Activated T-helper 2 cell treated with anti-CD3 and anti-CD28 coated beads, Interferon-gamma antibody, Interleukin-2, Interleukin-4, amounts not matched to agents 10 μg/mL and 5 μg/mL and 100 μg/mL, durations not matched to agents 14 hours and 24 hours and 36 hours (primary cell): ENCODE measurements at regions not wholly inside any gene's neighbourhood (a gene's known extent, or its start where the extent isn't known, plus 50 kb on each side); places are given as distances from the start of the nearest gene placed in this dataset.

Experiments
- DNase-seq: peaks from one replicate; pipeline ENCODE4 v3.0.0; 2021; ENCODE audit warnings: low spot score
- H3K27ac Mint-ChIP-seq: one replicate; pipeline ENCODE4 v1.8.0; 2021; ENCODE audit warnings: mixed read lengths
- H3K27me3 Mint-ChIP-seq: one replicate; pipeline ENCODE4 v1.8.0; 2021; ENCODE audit warnings: low read depth, mixed read lengths
- H3K36me3 Mint-ChIP-seq: one replicate; pipeline ENCODE4 v1.8.0; 2021; ENCODE audit warnings: low read depth, mixed read lengths
- H3K4me1 Mint-ChIP-seq: one replicate; pipeline ENCODE4 v1.8.0; 2021; ENCODE audit warnings: low read depth, mixed read lengths
- H3K4me3 Mint-ChIP-seq: one replicate; pipeline ENCODE4 v1.8.0; 2021; ENCODE audit warnings: low read depth, mild to moderate bottlenecking, moderate library complexity, mixed read lengths
- H3K9me3 Mint-ChIP-seq: one replicate; pipeline ENCODE4 v1.8.0; 2021; ENCODE audit warnings: mixed read lengths
- intact Hi-C: fragments of 100-400 bp; cut with micrococcal nuclease; formaldehyde crosslinking; loops from one replicate; pipeline ENCODE4 v1.15.1; 2023

GRCh38 chr1:29909962-29910361 is 673.6 kb downstream of the PTPRU start:
- no peak overlapping the region for H3K27ac Mint-ChIP-seq
- no peaks in the 10 kb centered on the region for H3K36me3 Mint-ChIP-seq
- no peak overlapping the region for H3K4me3 Mint-ChIP-seq
- H3K27me3 Mint-ChIP-seq = no peaks in the 10 kb centered on the region
- H3K9me3 Mint-ChIP-seq = no peaks in the 10 kb centered on the region
- no peaks in the 10 kb centered on the region for H3K4me1 Mint-ChIP-seq
- intact Hi-C loops = no loop called here
- no peak for DNase-seq

GRCh38 chr1:29907596-29907995 is 671.3 kb downstream of the PTPRU start:
- Mint-ChIP-seq H3K36me3 (no peaks in the 10 kb centered on the region), H3K27ac (no peak overlapping the region), H3K4me1 (no peaks in the 10 kb centered on the region), H3K4me3 (no peak overlapping the region), H3K9me3 (no peaks in the 10 kb centered on the region), H3K27me3 (peaks cover under 1% of the 10 kb centered on the region)
- intact Hi-C loops = no loop called here
- no peak for DNase-seq

GRCh38 chr1:29906927-29907326 is 670.6 kb downstream of the PTPRU start:
- H3K27me3 Mint-ChIP-seq = peaks cover 2% of the 10 kb centered on the region
- no peak for DNase-seq
- intact Hi-C loops = no loop called here
- no peaks in the 10 kb centered on the region for H3K4me1 Mint-ChIP-seq
- H3K9me3 Mint-ChIP-seq = no peaks in the 10 kb centered on the region
- H3K4me3 Mint-ChIP-seq = no peak overlapping the region
- H3K36me3 Mint-ChIP-seq = no peaks in the 10 kb centered on the region
- H3K27ac Mint-ChIP-seq = no peak overlapping the region

- H3K27ac Mint-ChIP-seq = no peak overlapping the region
- no peak for DNase-seq
- intact Hi-C loops = no loop called here
- H3K36me3 Mint-ChIP-seq = no peaks in the 10 kb centered on the region
- H3K4me1 Mint-ChIP-seq = no peaks in the 10 kb centered on the region
- H3K9me3 Mint-ChIP-seq = no peaks in the 10 kb centered on the region
- no peak overlapping the region for H3K4me3 Mint-ChIP-seq
- peaks cover 2% of the 10 kb centered on the region for H3K27me3 Mint-ChIP-seq
Observed at GRCh38 chr1:29903548-29904166, 667.3 kb downstream of the PTPRU start.

DNA sequence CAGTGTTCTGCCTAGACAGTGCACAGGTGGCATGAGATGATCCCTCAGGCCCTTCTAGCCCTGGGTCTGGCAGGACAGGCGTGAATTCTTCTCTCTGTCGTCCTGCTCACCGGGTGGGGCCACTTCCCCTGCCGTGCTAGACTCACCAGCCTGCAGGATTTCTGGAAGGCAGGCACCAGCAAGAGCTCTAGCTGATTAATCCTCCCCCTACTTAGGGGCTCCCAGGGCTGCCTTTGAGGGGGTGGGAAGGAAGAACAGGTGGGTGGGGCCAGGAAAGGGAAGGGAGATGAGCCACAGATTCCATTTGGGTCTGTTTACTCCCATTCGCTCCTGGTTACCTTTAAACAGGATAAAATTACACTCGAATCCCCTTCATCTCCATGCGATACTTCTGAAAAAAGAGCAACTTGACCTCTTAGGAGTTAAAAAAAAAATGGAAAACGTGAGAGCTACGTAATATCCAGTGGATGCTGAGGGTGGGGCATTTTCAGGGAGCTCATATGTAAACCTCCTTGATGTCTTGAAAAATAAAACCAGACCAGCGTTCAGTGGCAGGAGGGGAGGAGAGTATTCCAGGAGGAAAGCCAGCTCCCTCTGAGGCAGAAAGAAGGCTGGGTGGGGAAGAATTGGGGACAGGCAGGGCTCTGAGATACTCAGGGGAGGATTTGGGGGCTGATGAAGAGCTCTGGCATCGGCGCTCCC is 665.5 kb downstream of the PTPRU start:
- Mint-ChIP-seq H3K36me3 (no peaks in the 10 kb centered on the region), H3K27ac (no peak overlapping the region), H3K4me1 (no peaks in the 10 kb centered on the region), H3K27me3 (peaks cover 2% of the 10 kb centered on the region), H3K4me3 (no peak overlapping the region), H3K9me3 (no peaks in the 10 kb centered on the region)
- DNase-seq = no peak
- intact Hi-C loops = no loop called here

GRCh38 chr1:29900712-29901111 is 664.4 kb downstream of the PTPRU start:
- H3K27me3 Mint-ChIP-seq = peaks cover 2% of the 10 kb centered on the region
- no peaks in the 10 kb centered on the region for H3K4me1 Mint-ChIP-seq
- no peak for DNase-seq
- no peaks in the 10 kb centered on the region for H3K9me3 Mint-ChIP-seq
- H3K27ac Mint-ChIP-seq = no peak overlapping the region
- intact Hi-C loops = no loop called here
- H3K36me3 Mint-ChIP-seq = no peaks in the 10 kb centered on the region
- H3K4me3 Mint-ChIP-seq = no peak overlapping the region

GRCh38 chr1:29900104-29900679 is 663.9 kb downstream of the PTPRU start:
- Mint-ChIP-seq H3K4me3 (no peak overlapping the region), H3K4me1 (no peaks in the 10 kb centered on the region), H3K27me3 (peaks cover 2% of the 10 kb centered on the region), H3K36me3 (no peaks in the 10 kb centered on the region), H3K9me3 (no peaks in the 10 kb centered on the region), H3K27ac (no peak overlapping the region)
- no peak for DNase-seq
- intact Hi-C loops = no loop called here

GRCh38 chr1:29896791-29897714 is 660.7 kb downstream of the PTPRU start:
- no peak for DNase-seq
- no peak overlapping the region for H3K27ac Mint-ChIP-seq
- no peaks in the 10 kb centered on the region for H3K9me3 Mint-ChIP-seq
- no peaks in the 10 kb centered on the region for H3K27me3 Mint-ChIP-seq
- no peaks in the 10 kb centered on the region for H3K36me3 Mint-ChIP-seq
- no peaks in the 10 kb centered on the region for H3K4me1 Mint-ChIP-seq
- no peak overlapping the region for H3K4me3 Mint-ChIP-seq
- intact Hi-C loops = no loop called here

- H3K27me3 Mint-ChIP-seq = no peaks in the 10 kb centered on the region
- intact Hi-C loops = no loop called here
- H3K4me3 Mint-ChIP-seq = no peak overlapping the region
- H3K4me1 Mint-ChIP-seq = no peaks in the 10 kb centered on the region
- no peak overlapping the region for H3K27ac Mint-ChIP-seq
- H3K36me3 Mint-ChIP-seq = no peaks in the 10 kb centered on the region
- DNase-seq = no peak
- H3K9me3 Mint-ChIP-seq = no peaks in the 10 kb centered on the region
Observed at GRCh38 chr1:29896300-29896699, 660.0 kb downstream of the PTPRU start.

DNA sequence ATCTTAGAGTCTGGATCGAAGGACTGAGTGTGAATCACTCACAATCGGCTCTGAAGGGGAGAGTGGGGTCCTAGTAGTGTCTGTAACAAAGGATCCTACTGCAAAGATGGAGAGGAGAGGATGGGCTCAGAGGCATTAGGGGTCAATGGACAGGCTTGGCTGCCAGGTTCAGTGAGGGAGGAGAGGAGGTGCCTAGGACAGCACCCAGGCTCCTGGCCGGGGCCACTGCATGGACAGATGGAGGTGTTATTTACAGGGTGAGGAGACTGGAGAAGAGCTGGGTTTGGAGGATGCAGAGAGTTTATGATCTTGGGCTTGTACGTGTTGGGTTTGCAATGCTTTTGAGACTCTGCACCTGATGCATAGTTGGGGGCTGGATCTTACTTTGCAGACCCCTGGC is 658.9 kb downstream of the PTPRU start:
- Mint-ChIP-seq H3K9me3 (no peaks in the 10 kb centered on the region), H3K27ac (no peak overlapping the region), H3K27me3 (no peaks in the 10 kb centered on the region), H3K36me3 (no peaks in the 10 kb centered on the region), H3K4me3 (no peak overlapping the region), H3K4me1 (no peaks in the 10 kb centered on the region)
- DNase-seq = no peak
- intact Hi-C loops = no loop called here

- H3K4me3 Mint-ChIP-seq = no peak overlapping the region
- H3K27ac Mint-ChIP-seq = no peak overlapping the region
- H3K4me1 Mint-ChIP-seq = no peaks in the 10 kb centered on the region
- H3K36me3 Mint-ChIP-seq = no peaks in the 10 kb centered on the region
- intact Hi-C loops = no loop called here
- no peaks in the 10 kb centered on the region for H3K9me3 Mint-ChIP-seq
- no peaks in the 10 kb centered on the region for H3K27me3 Mint-ChIP-seq
- no peak for DNase-seq
Observed at GRCh38 chr1:29894311-29894710, 658.0 kb downstream of the PTPRU start.

- no peaks in the 10 kb centered on the region for H3K36me3 Mint-ChIP-seq
- no peak overlapping the region for H3K4me3 Mint-ChIP-seq
- no peaks in the 10 kb centered on the region for H3K9me3 Mint-ChIP-seq
- H3K27ac Mint-ChIP-seq = no peak overlapping the region
- DNase-seq = no peak
- no peaks in the 10 kb centered on the region for H3K4me1 Mint-ChIP-seq
- intact Hi-C loops = no loop called here
- H3K27me3 Mint-ChIP-seq = no peaks in the 10 kb centered on the region
Observed at GRCh38 chr1:29893806-29894205, 657.5 kb downstream of the PTPRU start.
